OCI-LY3 (cell line): ENCODE measurements at regions not wholly inside any gene's neighbourhood (a gene's known extent, or its start where the extent isn't known, plus 50 kb on each side); places are given as distances from the start of the nearest gene placed in this dataset.

Experiments
- EZH2phosphoT487 ChIP-seq: fragments of 200-600 bp; shearing (Covaris generic); IDR thresholded peaks from 2 replicates; pipeline ENCODE4 v1.6.1; 2018; ENCODE audit warnings: antibody characterized with exemption, mixed run types, low read depth
- TF ChIP-seq, protein P1 (sequence below): fragments of 200-600, 300-600 bp; sonication (generic); IDR thresholded peaks from 2 replicates; pipeline ENCODE4 v1.5.1; 2014; ENCODE audit warnings: antibody characterized with exemption, low read length, low read depth

- TF ChIP-seq, protein P1, sequence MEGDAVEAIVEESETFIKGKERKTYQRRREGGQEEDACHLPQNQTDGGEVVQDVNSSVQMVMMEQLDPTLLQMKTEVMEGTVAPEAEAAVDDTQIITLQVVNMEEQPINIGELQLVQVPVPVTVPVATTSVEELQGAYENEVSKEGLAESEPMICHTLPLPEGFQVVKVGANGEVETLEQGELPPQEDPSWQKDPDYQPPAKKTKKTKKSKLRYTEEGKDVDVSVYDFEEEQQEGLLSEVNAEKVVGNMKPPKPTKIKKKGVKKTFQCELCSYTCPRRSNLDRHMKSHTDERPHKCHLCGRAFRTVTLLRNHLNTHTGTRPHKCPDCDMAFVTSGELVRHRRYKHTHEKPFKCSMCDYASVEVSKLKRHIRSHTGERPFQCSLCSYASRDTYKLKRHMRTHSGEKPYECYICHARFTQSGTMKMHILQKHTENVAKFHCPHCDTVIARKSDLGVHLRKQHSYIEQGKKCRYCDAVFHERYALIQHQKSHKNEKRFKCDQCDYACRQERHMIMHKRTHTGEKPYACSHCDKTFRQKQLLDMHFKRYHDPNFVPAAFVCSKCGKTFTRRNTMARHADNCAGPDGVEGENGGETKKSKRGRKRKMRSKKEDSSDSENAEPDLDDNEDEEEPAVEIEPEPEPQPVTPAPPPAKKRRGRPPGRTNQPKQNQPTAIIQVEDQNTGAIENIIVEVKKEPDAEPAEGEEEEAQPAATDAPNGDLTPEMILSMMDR = no peak
- no peak for TF ChIP-seq EZH2phosphoT487
Measured at GRCh38 chr6:154592199-154592860, 81.8 kb upstream of the CNKSR3 start.
